ENCODE measurements at regions not wholly inside any gene's neighbourhood (a gene's known extent, or its start where the extent isn't known, plus 50 kb on each side); places are given as distances from the start of the nearest gene placed in this dataset.

- no peak overlapping the region for H3K4me3 Mint-ChIP-seq (ENCODE audit: unreplicated experiment)
- peaks cover 28% of the 10 kb centered on the region for H3K9me3 Mint-ChIP-seq (ENCODE audit: unreplicated experiment)
- no peaks in the 10 kb centered on the region for H3K36me3 Mint-ChIP-seq (ENCODE audit: unreplicated experiment)
- TF ChIP-seq CTCF (IDR thresholded peaks at IDR 0.05) = no peak
- H3K4me1 Mint-ChIP-seq (ENCODE audit: unreplicated experiment) = no peaks in the 10 kb centered on the region
- no peak overlapping the region for H3K27ac Mint-ChIP-seq (ENCODE audit: unreplicated experiment)
- no peaks in the 10 kb centered on the region for H3K27me3 Mint-ChIP-seq (ENCODE audit: unreplicated experiment)
- no peak for DNase-seq (ENCODE audit: extremely low spot score, unreplicated experiment)
These were observed 191.0 kb downstream of the IRX2 start for GRCh38 chr5:2560435-2560834.

- H3K9me3 Mint-ChIP-seq (ENCODE audit: unreplicated experiment) = peaks cover 45% of the 10 kb centered on the region
- no peak overlapping the region for H3K27ac Mint-ChIP-seq (ENCODE audit: unreplicated experiment)
- H3K4me3 Mint-ChIP-seq (ENCODE audit: unreplicated experiment) = no peak overlapping the region
- TF ChIP-seq CTCF (IDR thresholded peaks at IDR 0.05) = no peak
- no peak for DNase-seq (ENCODE audit: extremely low spot score, unreplicated experiment)
- no peaks in the 10 kb centered on the region for H3K4me1 Mint-ChIP-seq (ENCODE audit: unreplicated experiment)
- no peaks in the 10 kb centered on the region for H3K36me3 Mint-ChIP-seq (ENCODE audit: unreplicated experiment)
- no peaks in the 10 kb centered on the region for H3K27me3 Mint-ChIP-seq (ENCODE audit: unreplicated experiment)
These were observed 194.0 kb downstream of the IRX2 start for GRCh38 chr5:2557435-2557834.

- H3K27me3 Mint-ChIP-seq (ENCODE audit: unreplicated experiment) = no peaks in the 10 kb centered on the region
- DNase-seq (ENCODE audit: extremely low spot score, unreplicated experiment) = no peak
- no peaks in the 10 kb centered on the region for H3K4me1 Mint-ChIP-seq (ENCODE audit: unreplicated experiment)
- TF ChIP-seq CTCF (IDR thresholded peaks at IDR 0.05) = no peak
- H3K4me3 Mint-ChIP-seq (ENCODE audit: unreplicated experiment) = no peak overlapping the region
- no peaks in the 10 kb centered on the region for H3K36me3 Mint-ChIP-seq (ENCODE audit: unreplicated experiment)
- H3K27ac Mint-ChIP-seq (ENCODE audit: unreplicated experiment) = no peak overlapping the region
- H3K9me3 Mint-ChIP-seq (ENCODE audit: unreplicated experiment) = peaks cover 51% of the 10 kb centered on the region
These were observed 195.0 kb downstream of the IRX2 start for GRCh38 chr5:2556375-2556966.

- H3K27me3 Mint-ChIP-seq (ENCODE audit: unreplicated experiment) = no peaks in the 10 kb centered on the region
- H3K27ac Mint-ChIP-seq (ENCODE audit: unreplicated experiment) = no peak overlapping the region
- no peak for DNase-seq (ENCODE audit: extremely low spot score, unreplicated experiment)
- H3K4me1 Mint-ChIP-seq (ENCODE audit: unreplicated experiment) = no peaks in the 10 kb centered on the region
- H3K9me3 Mint-ChIP-seq (ENCODE audit: unreplicated experiment) = peaks cover 56% of the 10 kb centered on the region
- no peak for TF ChIP-seq CTCF (IDR thresholded peaks at IDR 0.05)
- H3K36me3 Mint-ChIP-seq (ENCODE audit: unreplicated experiment) = no peaks in the 10 kb centered on the region
- H3K4me3 Mint-ChIP-seq (ENCODE audit: unreplicated experiment) = no peak overlapping the region
These were observed 197.9 kb downstream of the IRX2 start for GRCh38 chr5:2553611-2554010.

- Mint-ChIP-seq H3K9me3 (ENCODE audit: unreplicated experiment) (peaks cover 66% of the 10 kb centered on the region), H3K4me1 (ENCODE audit: unreplicated experiment) (no peaks in the 10 kb centered on the region)
These were observed 201.0 kb downstream of the IRX2 start for GRCh38 chr5:2550509-2550908.

More at GRCh38 chr5:2550509-2550908, 201.0 kb downstream of the IRX2 start:
- Mint-ChIP-seq H3K27me3 (ENCODE audit: unreplicated experiment) (no peaks in the 10 kb centered on the region), H3K4me3 (ENCODE audit: unreplicated experiment) (no peak overlapping the region), H3K36me3 (ENCODE audit: unreplicated experiment) (no peaks in the 10 kb centered on the region), H3K27ac (ENCODE audit: unreplicated experiment) (no peak overlapping the region)
- no peak for DNase-seq (ENCODE audit: extremely low spot score, unreplicated experiment)
- no peak for TF ChIP-seq CTCF (IDR thresholded peaks at IDR 0.05)
